Neuronal stem cell (in vitro differentiated cells): ENCODE measurements at regions not wholly inside any gene's neighbourhood (a gene's known extent, or its start where the extent isn't known, plus 50 kb on each side); places are given as distances from the start of the nearest gene placed in this dataset.

Experiments
- DNase-seq: peaks from one replicate; pipeline ENCODE4 v3.0.0-alpha.2; 2013; ENCODE audit warnings: low spot score
- H2AFZ ChIP-seq: one replicate; pipeline ENCODE4 v1.6.1; 2013; ENCODE audit warnings: mild to moderate bottlenecking, low read length, inconsistent platforms
- H2AK5ac ChIP-seq: 2 replicates; pipeline ENCODE4 v1.6.1; 2013; ENCODE audit warnings: low read depth, mild to moderate bottlenecking, inconsistent platforms, low read length, moderate library complexity, mixed read lengths
- H2BK120ac ChIP-seq: 2 replicates; pipeline ENCODE4 v1.6.1; 2013; ENCODE audit warnings: low read depth, mild to moderate bottlenecking, inconsistent platforms, low read length, moderate library complexity, mixed read lengths
- H2BK12ac ChIP-seq: one replicate; pipeline ENCODE4 v1.6.1; 2013; ENCODE audit warnings: low read length, inconsistent platforms
- H2BK15ac ChIP-seq: 2 replicates; pipeline ENCODE4 v1.6.1; 2013; ENCODE audit warnings: mild to moderate bottlenecking, low read length, inconsistent platforms, mixed read lengths
- H2BK5ac ChIP-seq: one replicate; pipeline ENCODE4 v1.6.1; 2013; ENCODE audit warnings: inconsistent platforms, mild to moderate bottlenecking, low read length, moderate library complexity
- H3K14ac ChIP-seq: one replicate; pipeline ENCODE4 v1.6.1; 2013; ENCODE audit warnings: low read length, inconsistent platforms
- H3K18ac ChIP-seq: 2 replicates; pipeline ENCODE4 v1.6.1; 2013; ENCODE audit warnings: low read length, inconsistent platforms
- H3K23ac ChIP-seq: 2 replicates; pipeline ENCODE4 v1.6.1; 2013; ENCODE audit warnings: low read depth, mild to moderate bottlenecking, mixed read lengths, low read length, inconsistent platforms; ENCODE audit not compliant: poor library complexity
- H3K27ac ChIP-seq: replicated peaks from 3 replicates; pipeline ENCODE4 v1.5.1; 2013; ENCODE audit warnings: low read length, inconsistent platforms
- H3K27me3 ChIP-seq, 3 experiments: 2 replicates each; pipeline ENCODE4 v1.6.1; 2013; ENCODE audit warnings: low read length in 3 of 3, mild to moderate bottlenecking in 2 of 3, inconsistent platforms in 1 of 3, low read depth in 1 of 3, mixed read lengths in 1 of 3, moderate library complexity in 1 of 3; ENCODE audit not compliant: control insufficient read depth in 3 of 3, insufficient read depth in 3 of 3
- H3K36me3 ChIP-seq, 2 donors: replicated peaks in 1 of 2; 2 replicates each; pipeline ENCODE4 v1.6.1; 2013; ENCODE audit warnings: low read length in 2 of 2; ENCODE audit not compliant: control insufficient read depth in 2 of 2, insufficient read depth in 2 of 2
- H3K4ac ChIP-seq: 2 replicates; pipeline ENCODE4 v1.6.1; 2013; ENCODE audit warnings: inconsistent platforms, mild to moderate bottlenecking, low read length, moderate library complexity
- H3K4me1 ChIP-seq, 2 donors: 1 replicate in 1 of 2; 2 replicates in 1 of 2; pipeline ENCODE4 v1.6.1; 2013; ENCODE audit warnings: low read length in 2 of 2, low read depth in 1 of 2; ENCODE audit not compliant: control insufficient read depth in 2 of 2, insufficient read depth in 1 of 2
- H3K4me2 ChIP-seq: one replicate; pipeline ENCODE4 v1.6.1; 2013; ENCODE audit warnings: mild to moderate bottlenecking, low read length, inconsistent platforms; ENCODE audit not compliant: insufficient read depth, poor library complexity, severe bottlenecking
- H3K4me3 ChIP-seq, 2 donors: 2 replicates each; pipeline ENCODE4 v1.5.1; 2013; ENCODE audit warnings: low read length in 2 of 2, mild to moderate bottlenecking in 2 of 2, inconsistent platforms in 1 of 2, moderate library complexity in 1 of 2
- H3K79me1 ChIP-seq: one replicate; pipeline ENCODE4 v1.6.1; 2013; ENCODE audit warnings: low read depth, mild to moderate bottlenecking, inconsistent platforms, low read length, moderate library complexity
- H3K9ac ChIP-seq: one replicate; pipeline ENCODE4 v1.6.1; 2013; ENCODE audit warnings: mild to moderate bottlenecking, low read depth, low read length, inconsistent platforms; ENCODE audit not compliant: poor library complexity
- H3K9me3 ChIP-seq, 2 donors: replicated peaks in 1 of 2; 2 replicates each; pipeline versions ENCODE3 to v1.6.1; 2013; ENCODE audit warnings: low read length in 2 of 2, mild to moderate bottlenecking in 2 of 2, inconsistent platforms in 1 of 2, low read depth in 1 of 2, mixed read lengths in 1 of 2, moderate library complexity in 1 of 2; ENCODE audit not compliant: control insufficient read depth in 2 of 2, insufficient read depth in 1 of 2
- H4K8ac ChIP-seq: one replicate; pipeline ENCODE4 v1.6.1; 2013; ENCODE audit warnings: low read depth, mild to moderate bottlenecking, inconsistent platforms, low read length, moderate library complexity
- H4K91ac ChIP-seq: one replicate; pipeline ENCODE4 v1.6.1; 2013; ENCODE audit warnings: low read length, low read depth, mild to moderate bottlenecking, inconsistent platforms; ENCODE audit not compliant: poor library complexity
- WGBS, 2 donors: extraction: QIAGEN DNeasy Blood & Tissue Kit; methylation state at CpG; one replicate each; pipeline ENCODE4 v1.1.7; 2013; ENCODE audit warnings: missing lambda C conversion rate in 2 of 2, mixed read lengths in 1 of 2; ENCODE audit not compliant: insufficient read length in 2 of 2, insufficient replicate concordance in 1 of 2; ENCODE audit errors: extremely low coverage in 2 of 2; 5-methylcytosine and 5-hydroxymethylcytosine counted together

- H3K4me2 ChIP-seq = no peak overlapping the region
- no peak overlapping the region for H2BK120ac ChIP-seq
- H3K36me3 ChIP-seq = no peaks in the 10 kb centered on the region
- H3K23ac ChIP-seq = no peak overlapping the region
- H2BK15ac ChIP-seq = no peak overlapping the region
- H3K4me3 ChIP-seq = no peak overlapping the region
- H3K27me3 ChIP-seq = no peaks in the 10 kb centered on the region
- H2AFZ ChIP-seq = no peak overlapping the region
- no peak overlapping the region for H4K91ac ChIP-seq
- no peak overlapping the region for H2BK5ac ChIP-seq
- H3K9ac ChIP-seq = no peak overlapping the region
- no peak for DNase-seq
- WGBS, 2 donors = no CpG with 5 or more reads among the region's 2 CpGs
- no peaks in the 10 kb centered on the region for H3K9me3 ChIP-seq
- H3K14ac ChIP-seq = no peak overlapping the region
- H3K27ac ChIP-seq = no peak overlapping the region
- no peak overlapping the region for H3K4ac ChIP-seq
- H2AK5ac ChIP-seq = no peak overlapping the region
- H3K18ac ChIP-seq = no peak overlapping the region
- no peak overlapping the region for H4K8ac ChIP-seq
- H3K4me1 ChIP-seq = peaks cover 2 to 3% of the 10 kb centered on the region in 2 donors
- no peak overlapping the region for H2BK12ac ChIP-seq
- no peaks in the 10 kb centered on the region for H3K79me1 ChIP-seq
Observed at GRCh38 chr1:79657951-79658658, 651.6 kb upstream of the ADGRL4 start.

DNA sequence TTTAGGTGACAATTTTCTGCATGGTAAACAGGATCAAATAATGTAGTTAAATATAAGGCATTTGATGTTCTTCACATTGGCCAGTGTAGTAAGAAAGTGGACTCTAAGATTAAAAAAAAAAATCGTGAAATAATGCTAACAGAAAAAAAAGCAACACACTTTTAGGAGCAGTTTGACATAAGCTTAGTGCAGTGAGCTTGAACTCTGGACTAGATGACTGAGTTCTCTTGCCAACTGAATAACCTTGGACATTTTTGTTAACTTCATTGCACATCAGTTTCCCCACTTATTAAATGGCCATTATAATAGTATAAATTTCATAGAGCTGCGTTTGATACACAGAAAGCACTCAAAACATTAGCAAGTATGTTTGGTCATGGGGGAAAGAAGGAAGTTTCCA lies 649.3 kb upstream of the ADGRL4 start:
- Histone ChIP-seq H2BK15ac (no peak overlapping the region), H3K4me3 (no peak overlapping the region), H2AFZ (no peak overlapping the region), H2AK5ac (no peak overlapping the region), H3K4me2 (no peak overlapping the region), H4K91ac (no peak overlapping the region), H3K9me3 (no peaks in the 10 kb centered on the region), H3K36me3 (no peaks in the 10 kb centered on the region), H2BK12ac (no peak overlapping the region), H3K79me1 (no peaks in the 10 kb centered on the region), H3K27me3 (no peaks in the 10 kb centered on the region), H3K27ac (no peak overlapping the region), H3K9ac (no peak overlapping the region), H3K4ac (no peak overlapping the region), H3K4me1 (peaks cover 6% of the 10 kb centered on the region in 2 donors), H3K14ac (no peak overlapping the region), H2BK120ac (no peak overlapping the region), H3K18ac (no peak overlapping the region), H2BK5ac (no peak overlapping the region), H3K23ac (no peak overlapping the region), H4K8ac (no peak overlapping the region)
- WGBS, 2 donors = no CpG with 5 or more reads among the region's 2 CpGs
- DNase-seq = no peak

DNA sequence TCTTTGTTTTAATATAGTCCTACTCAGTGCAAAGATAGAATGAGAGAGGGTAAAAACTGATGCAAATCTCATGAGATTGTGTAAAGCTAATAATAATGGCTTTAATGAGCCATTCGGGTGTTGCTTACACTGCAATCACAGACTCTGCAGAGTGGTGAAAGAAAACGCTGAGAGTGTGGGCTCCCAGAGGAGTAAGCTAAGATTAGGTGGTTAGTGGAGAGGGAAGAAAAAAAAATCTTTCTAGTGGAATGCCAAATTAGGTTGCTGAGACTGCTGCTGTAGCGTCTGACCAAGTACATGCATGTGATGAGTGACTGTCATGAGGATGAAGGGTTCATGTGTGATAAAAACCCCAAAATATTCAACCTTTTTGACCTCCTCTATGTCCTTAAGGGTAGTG lies 645.9 kb upstream of the ADGRL4 start:
- no peak overlapping the region for H2BK12ac ChIP-seq
- H2BK120ac ChIP-seq = no peak overlapping the region
- H3K4ac ChIP-seq = no peak overlapping the region
- H2BK5ac ChIP-seq = no peak overlapping the region
- no peak overlapping the region for H3K9ac ChIP-seq
- no peak overlapping the region for H3K4me2 ChIP-seq
- H3K18ac ChIP-seq = no peak overlapping the region
- H3K23ac ChIP-seq = no peak overlapping the region
- no peak overlapping the region for H2AK5ac ChIP-seq
- no peak overlapping the region for H3K4me3 ChIP-seq
- no peak overlapping the region for H4K8ac ChIP-seq
- peak overlapping the region; percentile 25 for H2AFZ ChIP-seq
- WGBS, 2 donors = no CpG with 5 or more reads among the region's 3 CpGs
- no peak overlapping the region for H3K27ac ChIP-seq
- H3K4me1 ChIP-seq = peaks cover 3 to 4% of the 10 kb centered on the region in 2 donors
- no peak overlapping the region for H3K14ac ChIP-seq
- no peaks in the 10 kb centered on the region for H3K27me3 ChIP-seq
- H3K9me3 ChIP-seq = no peaks in the 10 kb centered on the region
- DNase-seq = no peak
- H4K91ac ChIP-seq = no peak overlapping the region
- H2BK15ac ChIP-seq = no peak overlapping the region
- H3K36me3 ChIP-seq = no peaks in the 10 kb centered on the region
- H3K79me1 ChIP-seq = no peaks in the 10 kb centered on the region

DNA sequence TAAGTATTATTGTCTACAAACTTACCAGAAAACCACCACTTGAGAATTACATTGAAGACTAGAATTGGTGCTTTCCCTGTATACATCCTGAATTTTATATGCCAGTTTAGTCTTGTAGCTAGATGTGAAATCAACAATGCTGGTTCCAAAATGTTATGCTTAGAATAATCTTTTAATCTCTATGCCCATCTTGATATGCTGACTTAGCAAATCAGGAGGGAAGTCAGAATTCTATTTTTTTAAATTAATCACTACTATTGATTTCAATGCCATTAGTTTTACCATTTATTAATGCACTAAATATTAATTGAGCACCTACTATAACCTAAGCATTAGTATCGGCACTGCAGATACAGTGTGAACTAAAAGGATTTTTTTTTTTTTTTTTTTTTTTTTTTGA lies 641.6 kb upstream of the ADGRL4 start:
- Histone ChIP-seq H3K23ac (no peak overlapping the region), H3K27ac (no peak overlapping the region), H4K8ac (no peak overlapping the region), H3K27me3 (no peaks in the 10 kb centered on the region), H3K4me3 (no peak overlapping the region), H3K9ac (no peak overlapping the region), H2BK120ac (no peak overlapping the region), H3K4me1 (peaks cover 3 to 4% of the 10 kb centered on the region in 2 donors), H3K14ac (no peak overlapping the region), H2AK5ac (no peak overlapping the region), H3K4ac (no peak overlapping the region), H3K9me3 (no peaks in the 10 kb centered on the region), H2BK5ac (no peak overlapping the region), H3K4me2 (no peak overlapping the region), H3K79me1 (no peaks in the 10 kb centered on the region), H2BK15ac (no peak overlapping the region), H4K91ac (no peak overlapping the region), H2AFZ (no peak overlapping the region), H3K36me3 (no peaks in the 10 kb centered on the region), H2BK12ac (no peak overlapping the region), H3K18ac (no peak overlapping the region)
- WGBS, 2 donors = no CpG with 5 or more reads among the region's 1 CpG
- no peak for DNase-seq
